ENCODE measurements at regions not wholly inside any gene's neighbourhood (a gene's known extent, or its start where the extent isn't known, plus 50 kb on each side); places are given as distances from the start of the nearest gene placed in this dataset.
A peak's percentile ranks its signal among the peaks of the same experiment; 100 is the strongest.

GRCh38 chr18:55783921-55784320, 195.9 kb upstream of the TCF4 start:
- peaks cover 5% of the 10 kb centered on the region for H3K9me3 Mint-ChIP-seq

GRCh38 chr18:55781481-55781957, 193.5 kb upstream of the TCF4 start:
- Mint-ChIP-seq H3K4me3 (peak overlapping the region; percentile 70), H3K9me3 (no peaks in the 10 kb centered on the region), H3K4me1 (peaks cover 61% of the 10 kb centered on the region), H3K27me3 (ENCODE audit: low read depth) (no peaks in the 10 kb centered on the region), H3K36me3 (no peaks in the 10 kb centered on the region), H3K27ac (peak overlapping the region; percentile 40)
- TF ChIP-seq CTCF (IDR thresholded peaks at IDR 0.05; ENCODE audit: unreplicated experiment), result peak; percentile 40
- no peak for DNase-seq (ENCODE audit: low spot score in 2 of 2, unreplicated experiment in 2 of 2)

More at GRCh38 chr18:55783921-55784320, 195.9 kb upstream of the TCF4 start:
- H3K36me3 Mint-ChIP-seq, result peaks cover 2% of the 10 kb centered on the region
- H3K27ac Mint-ChIP-seq, result peak overlapping the region; percentile 33
- DNase-seq (ENCODE audit: low spot score in 2 of 2, unreplicated experiment in 2 of 2), result no peak
- no peak for TF ChIP-seq CTCF (IDR thresholded peaks at IDR 0.05; ENCODE audit: unreplicated experiment)
- H3K4me3 Mint-ChIP-seq, result no peak overlapping the region
- no peaks in the 10 kb centered on the region for H3K27me3 Mint-ChIP-seq (ENCODE audit: low read depth)
- peaks cover 59% of the 10 kb centered on the region for H3K4me1 Mint-ChIP-seq

GRCh38 chr18:55780586-55781071, 192.6 kb upstream of the TCF4 start:
- no peak for DNase-seq (ENCODE audit: low spot score in 2 of 2, unreplicated experiment in 2 of 2)
- H3K36me3 Mint-ChIP-seq, result no peaks in the 10 kb centered on the region
- H3K4me1 Mint-ChIP-seq, result peaks cover 60% of the 10 kb centered on the region
- no peaks in the 10 kb centered on the region for H3K9me3 Mint-ChIP-seq
- peak overlapping the region; percentile 70 for H3K4me3 Mint-ChIP-seq
- peak overlapping the region; percentile 66 for H3K27ac Mint-ChIP-seq
- TF ChIP-seq CTCF (IDR thresholded peaks at IDR 0.05; ENCODE audit: unreplicated experiment), result no peak
- no peaks in the 10 kb centered on the region for H3K27me3 Mint-ChIP-seq (ENCODE audit: low read depth)

GRCh38 chr18:55779691-55780585, 191.9 kb upstream of the TCF4 start:
- DNase-seq (ENCODE audit: low spot score in 2 of 2, unreplicated experiment in 2 of 2), result peak; percentile 37 to 66
- peak overlapping the region; percentile 81 for H3K4me3 Mint-ChIP-seq
- peak overlapping the region; percentile 81 for H3K27ac Mint-ChIP-seq
- no peaks in the 10 kb centered on the region for H3K36me3 Mint-ChIP-seq
- peaks cover 60% of the 10 kb centered on the region for H3K4me1 Mint-ChIP-seq
- no peak for TF ChIP-seq CTCF (IDR thresholded peaks at IDR 0.05; ENCODE audit: unreplicated experiment)
- H3K9me3 Mint-ChIP-seq, result no peaks in the 10 kb centered on the region
- H3K27me3 Mint-ChIP-seq (ENCODE audit: low read depth), result no peaks in the 10 kb centered on the region

- peaks cover 53% of the 10 kb centered on the region for H3K4me1 Mint-ChIP-seq
- TF ChIP-seq CTCF (IDR thresholded peaks at IDR 0.05; ENCODE audit: unreplicated experiment), result no peak
- H3K36me3 Mint-ChIP-seq, result no peaks in the 10 kb centered on the region
- H3K27ac Mint-ChIP-seq, result peak overlapping the region; percentile 81
- H3K4me3 Mint-ChIP-seq, result peak overlapping the region; percentile 81
- no peak for DNase-seq (ENCODE audit: low spot score in 2 of 2, unreplicated experiment in 2 of 2)
- no peaks in the 10 kb centered on the region for H3K27me3 Mint-ChIP-seq (ENCODE audit: low read depth)
- no peaks in the 10 kb centered on the region for H3K9me3 Mint-ChIP-seq
These were observed 191.0 kb upstream of the TCF4 start for GRCh38 chr18:55778788-55779690.
